Neutrophil (primary cell): ENCODE measurements at regions not wholly inside any gene's neighbourhood (a gene's known extent, or its start where the extent isn't known, plus 50 kb on each side); places are given as distances from the start of the nearest gene placed in this dataset.

Experiments used
- H3K27ac ChIP-seq: fragments of 200-600 bp; sonication (generic); 2 replicates; pipeline ENCODE4 v1.5.1; 2016; ENCODE audit warnings: mild to moderate bottlenecking, moderate library complexity
- H3K27me3 ChIP-seq: fragments of 200-600 bp; sonication (generic); 2 replicates; pipeline ENCODE4 v1.6.0; 2016; ENCODE audit warnings: mild to moderate bottlenecking
- H3K36me3 ChIP-seq: fragments of 200-600 bp; sonication (generic); 2 replicates; pipeline ENCODE4 v1.5.1; 2017
- H3K4me1 ChIP-seq, 2 experiments: fragments of 200-600 bp in 1 of 2; sonication (generic) in 1 of 2; 1 replicate in 1 of 2; 2 replicates in 1 of 2; pipeline versions ENCODE4 v1.5.1 to v1.6.1; 2013 to 2016; ENCODE audit warnings: low read depth in 1 of 2, low read length in 1 of 2, mild to moderate bottlenecking in 1 of 2, moderate library complexity in 1 of 2; ENCODE audit not compliant: control insufficient read depth in 1 of 2, insufficient read depth in 1 of 2
- H3K4me3 ChIP-seq, 2 experiments: fragments of 200-600 bp in 1 of 2; sonication (generic) in 1 of 2; 1 replicate in 1 of 2; 2 replicates in 1 of 2; pipeline ENCODE4 v1.5.1; 2013 to 2016; ENCODE audit warnings: low read depth in 1 of 2, low read length in 1 of 2, mild to moderate bottlenecking in 1 of 2, moderate library complexity in 1 of 2
- H3K9me3 ChIP-seq: fragments of 200-600 bp; sonication (generic); 2 replicates; pipeline ENCODE4 v1.5.1; 2016
- TF ChIP-seq, protein P1 (sequence below): fragments of 200-600 bp; sonication (generic); IDR thresholded peaks from 2 replicates; pipeline ENCODE4 v1.5.1; 2016; ENCODE audit warnings: antibody characterized with exemption

DNA sequence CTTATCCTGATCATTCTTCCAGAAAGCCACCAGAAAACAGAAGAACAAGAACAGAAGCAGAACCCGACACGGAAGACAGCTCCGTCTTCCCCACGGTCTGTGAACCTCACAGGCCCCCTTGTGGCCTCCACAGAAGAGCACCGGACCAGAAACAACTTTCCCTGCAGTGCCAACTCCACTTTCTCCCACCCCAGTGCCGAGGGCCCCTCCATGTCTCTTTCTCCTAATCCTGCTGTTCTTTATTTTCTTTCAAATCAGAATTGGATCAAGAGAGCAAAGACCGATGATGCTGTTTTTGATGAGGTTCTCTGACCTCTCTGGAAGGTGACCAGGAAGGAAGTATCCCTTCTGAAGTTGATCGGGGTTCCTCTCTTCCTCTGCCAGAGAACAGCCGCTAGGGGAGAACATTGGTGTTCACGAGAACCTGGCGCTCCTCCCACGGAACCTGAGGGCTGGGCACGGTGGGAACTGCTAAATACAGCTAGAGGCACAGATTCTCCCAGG lies 58.9 kb upstream of the CTTNBP2NL start:
- Histone ChIP-seq H3K4me3 (no peak overlapping the region), H3K4me1 (no peaks in the 10 kb centered on the region), H3K36me3 (no peaks in the 10 kb centered on the region), H3K27me3 (peaks cover 57% of the 10 kb centered on the region), H3K9me3 (no peaks in the 10 kb centered on the region), H3K27ac (no peak overlapping the region)
- TF ChIP-seq, protein P1, sequence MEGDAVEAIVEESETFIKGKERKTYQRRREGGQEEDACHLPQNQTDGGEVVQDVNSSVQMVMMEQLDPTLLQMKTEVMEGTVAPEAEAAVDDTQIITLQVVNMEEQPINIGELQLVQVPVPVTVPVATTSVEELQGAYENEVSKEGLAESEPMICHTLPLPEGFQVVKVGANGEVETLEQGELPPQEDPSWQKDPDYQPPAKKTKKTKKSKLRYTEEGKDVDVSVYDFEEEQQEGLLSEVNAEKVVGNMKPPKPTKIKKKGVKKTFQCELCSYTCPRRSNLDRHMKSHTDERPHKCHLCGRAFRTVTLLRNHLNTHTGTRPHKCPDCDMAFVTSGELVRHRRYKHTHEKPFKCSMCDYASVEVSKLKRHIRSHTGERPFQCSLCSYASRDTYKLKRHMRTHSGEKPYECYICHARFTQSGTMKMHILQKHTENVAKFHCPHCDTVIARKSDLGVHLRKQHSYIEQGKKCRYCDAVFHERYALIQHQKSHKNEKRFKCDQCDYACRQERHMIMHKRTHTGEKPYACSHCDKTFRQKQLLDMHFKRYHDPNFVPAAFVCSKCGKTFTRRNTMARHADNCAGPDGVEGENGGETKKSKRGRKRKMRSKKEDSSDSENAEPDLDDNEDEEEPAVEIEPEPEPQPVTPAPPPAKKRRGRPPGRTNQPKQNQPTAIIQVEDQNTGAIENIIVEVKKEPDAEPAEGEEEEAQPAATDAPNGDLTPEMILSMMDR = no peak

DNA sequence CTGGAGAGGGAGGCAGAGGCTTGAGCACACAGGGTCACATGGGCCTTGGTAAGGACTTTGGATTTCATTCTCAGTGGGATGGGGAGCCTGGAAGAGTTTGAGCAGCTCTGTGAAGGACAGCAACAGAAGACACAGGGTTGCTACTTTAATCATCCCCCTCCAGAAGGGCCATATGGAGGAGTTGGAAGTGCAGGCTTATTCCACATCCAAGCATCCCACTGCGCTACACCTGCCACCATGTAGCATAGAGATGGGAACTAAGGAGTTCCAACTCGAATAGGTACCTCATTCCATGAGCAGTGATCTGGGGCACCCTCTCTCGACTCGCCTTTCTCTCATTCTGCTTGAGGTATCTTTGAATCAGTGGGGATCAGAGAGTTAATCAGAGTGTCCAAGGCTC lies 54.0 kb upstream of the CTTNBP2NL start:
- no peak overlapping the region for H3K27ac ChIP-seq
- H3K36me3 ChIP-seq = no peaks in the 10 kb centered on the region

DNA sequence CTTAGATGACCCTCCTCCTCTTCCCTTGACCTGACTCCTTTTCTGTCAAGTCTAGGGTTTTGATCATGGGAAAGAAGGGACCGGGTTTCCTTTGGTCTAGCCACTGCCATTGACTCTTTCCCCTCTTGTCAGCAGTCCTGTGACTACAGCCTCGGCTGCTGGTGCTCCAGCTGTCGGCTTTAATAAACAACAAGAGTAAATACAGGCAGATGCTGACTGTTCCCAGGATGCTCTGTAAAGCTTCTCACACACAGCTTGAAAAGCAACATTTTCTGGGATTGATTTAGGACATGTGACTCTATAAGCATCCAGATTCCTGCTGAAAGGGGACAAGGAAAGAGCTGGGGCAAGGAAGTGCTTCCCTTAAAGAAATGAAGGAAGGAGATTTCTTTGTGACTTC lies 53.5 kb upstream of the CTTNBP2NL start:
- H3K4me3 ChIP-seq = no peak overlapping the region
- no peaks in the 10 kb centered on the region for H3K36me3 ChIP-seq
- no peak overlapping the region for H3K27ac ChIP-seq
- peaks cover 37% of the 10 kb centered on the region for H3K27me3 ChIP-seq
- no peaks in the 10 kb centered on the region for H3K9me3 ChIP-seq
- TF ChIP-seq, protein P1 = no peak
- no peaks in the 10 kb centered on the region for H3K4me1 ChIP-seq

More for the DNA sequence above, 54.0 kb upstream of the CTTNBP2NL start:
- Histone ChIP-seq H3K4me1 (no peaks in the 10 kb centered on the region), H3K4me3 (no peak overlapping the region), H3K27me3 (peaks cover 42% of the 10 kb centered on the region), H3K9me3 (no peaks in the 10 kb centered on the region)
- TF ChIP-seq, protein P1 = no peak

DNA sequence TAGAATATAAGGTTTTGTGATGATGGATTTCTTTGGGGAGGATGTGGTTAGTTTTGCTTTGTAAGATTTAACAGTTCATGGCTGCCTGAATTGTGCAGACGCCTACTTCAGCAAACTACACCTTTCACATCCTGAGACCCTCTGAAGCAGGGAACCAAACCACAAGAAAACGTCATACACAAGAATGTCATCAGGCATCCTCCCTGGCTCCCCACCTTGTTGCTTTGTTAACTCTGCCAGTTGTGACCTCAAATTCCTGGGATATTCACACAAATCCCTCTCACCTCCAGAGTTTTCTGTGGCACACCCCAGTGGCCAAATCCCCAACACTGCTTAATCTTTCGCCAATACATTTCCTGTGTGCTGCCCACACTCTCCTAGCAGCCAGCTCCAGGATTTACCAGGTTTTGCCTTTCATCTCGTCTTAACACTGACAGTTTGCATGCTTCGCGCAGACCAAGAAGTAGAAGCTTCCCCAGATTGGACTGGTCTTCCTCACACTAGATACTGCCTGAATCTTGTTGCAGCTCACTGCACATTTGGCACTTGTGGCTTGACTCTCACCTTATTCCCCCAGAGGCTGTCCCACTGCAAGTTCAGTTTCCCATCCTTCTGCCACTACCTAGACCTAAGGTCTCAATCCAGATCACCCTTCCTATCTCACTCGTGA lies 51.1 kb upstream of the CTTNBP2NL start:
- Histone ChIP-seq H3K4me1 (no peaks in the 10 kb centered on the region), H3K27ac (no peak overlapping the region), H3K4me3 (no peak overlapping the region), H3K9me3 (no peaks in the 10 kb centered on the region), H3K36me3 (no peaks in the 10 kb centered on the region), H3K27me3 (peaks cover 15% of the 10 kb centered on the region)
- TF ChIP-seq, protein P1 = no peak
